Right lobe of liver (tissue), 6 donors: ENCODE measurements at regions not wholly inside any gene's neighbourhood (a gene's known extent, or its start where the extent isn't known, plus 50 kb on each side); places are given as distances from the start of the nearest gene placed in this dataset.

Experiments
- ATAC-seq, 4 donors: fragments of 200-7000 bp; cut with Tn5 transposase; one replicate each; pipeline ENCODE4 v1.9.1; 2020; ENCODE audit warnings: mild to moderate bottlenecking in 4 of 4, moderate library complexity in 4 of 4
- DNase-seq, 3 donors: peaks; one replicate each; pipeline ENCODE4 v3.0.0-alpha.2; 2020
- H3K27ac ChIP-seq, 3 donors: fragments of 200-600 bp; one replicate each; pipeline ENCODE4 v1.8.0; 2022
- H3K27me3 ChIP-seq, 2 donors: fragments of 200-600 bp; one replicate each; pipeline ENCODE4 v1.8.0; 2022
- H3K36me3 ChIP-seq, 4 donors: fragments of 200-600 bp; sonication (generic) in 1 of 4; one replicate each; pipeline versions ENCODE4 v1.5.1 to v1.8.0; 2017 to 2022; ENCODE audit warnings: control low read depth in 1 of 4
- H3K4me1 ChIP-seq, 4 donors: fragments of 200-600 bp; sonication (generic) in 1 of 4; one replicate each; pipeline versions ENCODE4 v1.5.1 to v1.8.0; 2017 to 2022; ENCODE audit warnings: control low read depth in 1 of 4
- H3K4me3 ChIP-seq, 3 donors: fragments of 200-600 bp; one replicate each; pipeline ENCODE4 v1.8.0; 2022
- H3K9me3 ChIP-seq, 4 donors: fragments of 200-600 bp; sonication (generic) in 1 of 4; one replicate each; pipeline versions ENCODE4 v1.5.1 to v1.8.0; 2017 to 2022; ENCODE audit warnings: control low read depth in 1 of 4
- CTCF ChIP-seq, 4 donors: fragments of 200-600 bp in 3 of 4; fragments of 450-650 bp in 1 of 4; IDR thresholded peaks; one replicate each; pipeline versions ENCODE4 v1.5.1 to v1.8.0; 2016 to 2022; ENCODE audit warnings: antibody characterized with exemption in 4 of 4, mild to moderate bottlenecking in 2 of 4
- POLR2A ChIP-seq: fragments of 450-650 bp; IDR thresholded peaks from one replicate; pipeline ENCODE4 v1.6.1; 2017; ENCODE audit warnings: antibody characterized with exemption, mild to moderate bottlenecking
- WGBS: methylation state at CpG from one replicate; pipeline ENCODE4 v1.1.6; 2018; ENCODE audit warnings: low coverage, low lambda C conversion rate; ENCODE audit not compliant: insufficient coverage; ENCODE audit errors: missing lambda C conversion rate; 5-methylcytosine and 5-hydroxymethylcytosine counted together
- intact Hi-C, 2 donors: fragments of 100-400 bp; cut with DNase I; formaldehyde crosslinking; loops; one replicate each; pipeline versions ENCODE4 v1.11.2 to v1.14.1; 2022
- donor health status: DM: no; HTN: yes; CAD: no.
- donor health status: DM: no; HTN: no; CAD: no.
- donor health status: DM: no; HTN: no; CAD: no.
- donor health status: DM: no; HTN: yes; CAD: no.
- donor health status: DM: no; HTN: yes; CAD: no.

DNA sequence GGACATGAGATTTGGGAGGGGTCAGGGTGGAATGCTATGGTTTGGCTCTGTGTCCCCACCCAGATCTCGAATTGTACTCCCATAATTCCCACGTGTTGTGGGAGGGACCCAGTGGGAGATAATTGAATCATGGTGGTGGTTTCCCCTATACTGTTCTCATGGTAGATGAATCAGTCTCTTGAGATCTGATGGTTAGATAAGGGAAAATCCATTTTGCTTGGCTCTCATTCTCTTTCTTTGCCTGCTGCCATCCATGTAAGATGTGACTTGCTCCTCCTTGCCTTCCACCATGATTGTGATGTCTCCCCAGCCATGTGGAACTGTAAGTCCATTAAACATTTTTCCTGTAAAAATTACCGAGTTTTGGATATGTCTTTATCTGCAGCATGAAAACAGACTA is 80.9 kb upstream of the GALNT5 start:
- Histone ChIP-seq H3K27ac (no peak overlapping the region), H3K27me3 (no peaks in the 10 kb centered on the region), H3K9me3 (no peaks in the 10 kb centered on the region), H3K36me3 (no peaks in the 10 kb centered on the region), H3K4me3 (no peak overlapping the region), H3K4me1 (no peaks in the 10 kb centered on the region)
- no peak for ATAC-seq
- 38% methylated on average over 3 of the region's 3 CpGs for WGBS
- DNase-seq: no peak
- TF ChIP-seq CTCF (IDR thresholded peaks at IDR 0.05) (no peak), POLR2A (no peak)
- intact Hi-C loops: no loop called here

GRCh38 chr2:157178874-157179273 is 78.6 kb upstream of the GALNT5 start:
- intact Hi-C loops: no loop called here
- H3K4me1 ChIP-seq: peaks cover 0 to 7% (median 0%) of the 10 kb centered on the region in 4 donors
- H3K27me3 ChIP-seq: no peaks in the 10 kb centered on the region
- H3K36me3 ChIP-seq: no peaks in the 10 kb centered on the region
- TF ChIP-seq POLR2A (no peak), CTCF (IDR thresholded peaks at IDR 0.05) (peak; percentile 7 to 24 (median 20))
- H3K4me3 ChIP-seq: no peak overlapping the region
- no peak overlapping the region for H3K27ac ChIP-seq
- H3K9me3 ChIP-seq: no peaks in the 10 kb centered on the region
- DNase-seq: no peak
- no peak for ATAC-seq

- Histone ChIP-seq H3K4me3 (no peak overlapping the region), H3K9me3 (no peaks in the 10 kb centered on the region), H3K27me3 (no peaks in the 10 kb centered on the region), H3K27ac (no peak overlapping the region), H3K4me1 (peaks cover 0 to 7% (median 0%) of the 10 kb centered on the region in 4 donors), H3K36me3 (no peaks in the 10 kb centered on the region)
- TF ChIP-seq CTCF (IDR thresholded peaks at IDR 0.05) (no peak), POLR2A (no peak)
- no peak for DNase-seq
- ATAC-seq: no peak
- 69% methylated on average over 4 of the region's 4 CpGs for WGBS
- intact Hi-C loops: no loop called here
Measured at GRCh38 chr2:157179324-157180105, 78.0 kb upstream of the GALNT5 start.

DNA sequence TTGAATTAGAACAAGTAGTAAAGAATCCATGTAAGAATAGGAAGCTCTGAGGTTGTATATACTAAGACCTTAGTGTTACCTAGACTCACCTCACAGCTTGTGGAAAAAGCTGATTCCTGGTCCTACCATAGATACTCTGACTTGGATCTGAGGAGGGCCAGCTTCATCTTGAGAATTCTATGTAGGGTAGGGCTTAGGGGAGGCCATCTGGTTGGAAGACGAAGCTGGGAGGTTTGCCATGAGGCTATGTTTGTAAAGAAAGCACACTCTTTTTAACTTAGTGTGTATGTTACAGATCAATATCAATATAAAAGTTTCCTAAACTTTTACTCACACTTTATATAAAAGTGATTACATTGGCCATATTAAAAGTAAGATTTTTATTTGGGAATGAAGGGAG is 77.1 kb upstream of the GALNT5 start:
- no peak for DNase-seq
- Histone ChIP-seq H3K4me3 (no peak overlapping the region), H3K27me3 (no peaks in the 10 kb centered on the region), H3K9me3 (no peaks in the 10 kb centered on the region), H3K27ac (no peak overlapping the region), H3K36me3 (no peaks in the 10 kb centered on the region), H3K4me1 (peaks cover 0 to 7% (median 0%) of the 10 kb centered on the region in 4 donors)
- TF ChIP-seq CTCF (IDR thresholded peaks at IDR 0.05) (no peak), POLR2A (no peak)
- 78% methylated on average over 1 of the region's 1 CpG for WGBS
- intact Hi-C loops: no loop called here
- ATAC-seq: no peak
